Lower leg skin (tissue), 4 donors: ENCODE measurements at regions not wholly inside any gene's neighbourhood (a gene's known extent, or its start where the extent isn't known, plus 50 kb on each side); places are given as distances from the start of the nearest gene placed in this dataset.

ENCODE experiments used
- DNase-seq, 2 donors: peaks; one replicate each; pipeline ENCODE4 v3.0.0-alpha.2; 2019; ENCODE audit warnings: low spot score in 2 of 2
- H3K4me3 ChIP-seq: fragments of 200-600 bp; sonication (generic); 2 replicates; pipeline ENCODE4 v1.5.1; 2017; ENCODE audit warnings: mild to moderate bottlenecking, low read depth; ENCODE audit not compliant: poor library complexity, severe bottlenecking
- CTCF ChIP-seq, 3 donors: fragments of 450-650 bp; IDR thresholded peaks; one replicate each; pipeline ENCODE4 v1.5.1; 2016; ENCODE audit warnings: antibody characterized with exemption in 3 of 3, mild to moderate bottlenecking in 3 of 3, moderate library complexity in 2 of 3
- POLR2A ChIP-seq, 2 donors: fragments of 450-650 bp; IDR thresholded peaks; one replicate each; pipeline ENCODE4 v1.6.1; 2016 to 2017; ENCODE audit warnings: antibody characterized with exemption in 2 of 2, mild to moderate bottlenecking in 1 of 2, moderate library complexity in 1 of 2
- WGBS, 2 donors: methylation state at CpG; one replicate each; pipeline ENCODE4 v1.1.5; 2018; 5-methylcytosine and 5-hydroxymethylcytosine counted together
- intact Hi-C: fragments of 100-400 bp; cut with DNase I; formaldehyde crosslinking; loops from one replicate; pipeline ENCODE4 v1.15.0; 2023; ENCODE audit warnings: low total_unique reads

- TF ChIP-seq POLR2A (IDR thresholded peaks at IDR 0.05) (no peak), CTCF (IDR thresholded peaks at IDR 0.05) (no peak)
- intact Hi-C loops, result no loop called here
- 85% methylated on average over 1 of the region's 1 CpG for WGBS, 2 donors
- no peak overlapping the region for H3K4me3 ChIP-seq
- no peak for DNase-seq
Observed at GRCh38 chr4:14095831-14096230, 468.3 kb upstream of the BOD1L1 start.

- intact Hi-C loops, result no loop called here
- no peak overlapping the region for H3K4me3 ChIP-seq
- WGBS, 2 donors, result 54 to 55% methylated on average over 4 of the region's 4 CpGs
- no peak for TF ChIP-seq POLR2A (IDR thresholded peaks at IDR 0.05)
- DNase-seq, result no peak
Observed at GRCh38 chr4:14096396-14096965, 469.0 kb upstream of the BOD1L1 start.

- DNase-seq, result no peak
- intact Hi-C loops, result no loop called here
- H3K4me3 ChIP-seq, result no peak overlapping the region
- WGBS, 2 donors, result 47 to 52% methylated on average over 4 of the region's 4 CpGs
- TF ChIP-seq POLR2A (IDR thresholded peaks at IDR 0.05), result no peak
- no peak for TF ChIP-seq CTCF (IDR thresholded peaks at IDR 0.05)
Observed at GRCh38 chr4:14100349-14100748, 472.8 kb upstream of the BOD1L1 start.

- WGBS, 2 donors, result 69 to 88% methylated on average over 2 of the region's 2 CpGs
- H3K4me3 ChIP-seq, result no peak overlapping the region
- TF ChIP-seq CTCF (IDR thresholded peaks at IDR 0.05), result no peak
- no peak for TF ChIP-seq POLR2A (IDR thresholded peaks at IDR 0.05)
- intact Hi-C loops, result no loop called here
- DNase-seq, result no peak
Observed at GRCh38 chr4:14110407-14110806, 482.9 kb upstream of the BOD1L1 start.

- WGBS, 2 donors, result 16 to 20% methylated on average over 6 of the region's 6 CpGs
- TF ChIP-seq POLR2A (IDR thresholded peaks at IDR 0.05) (no peak), CTCF (IDR thresholded peaks at IDR 0.05) (no peak)
- no peak overlapping the region for H3K4me3 ChIP-seq
- no peak for DNase-seq
- intact Hi-C loops, result no loop called here
Observed at GRCh38 chr4:14111730-14112181, 484.2 kb upstream of the BOD1L1 start.

- no peak for TF ChIP-seq CTCF (IDR thresholded peaks at IDR 0.05)
- TF ChIP-seq POLR2A (IDR thresholded peaks at IDR 0.05), result no peak
- 76 to 94% methylated on average over 1 of the region's 1 CpG for WGBS, 2 donors
- H3K4me3 ChIP-seq, result no peak overlapping the region
- no peak for DNase-seq
- intact Hi-C loops, result no loop called here
Observed at GRCh38 chr4:14115106-14115505, 487.6 kb upstream of the BOD1L1 start.
